Central memory CD8-positive, alpha-beta T cell (primary cell): ENCODE measurements at regions not wholly inside any gene's neighbourhood (a gene's known extent, or its start where the extent isn't known, plus 50 kb on each side); places are given as distances from the start of the nearest gene placed in this dataset.

Experiments
- ATAC-seq: fragments of 150-1000 bp; cut with Tn5 transposase; replicated peaks from 2 replicates; pipeline ENCODE4 v1.10.0; 2022; ENCODE audit warnings: mild to moderate bottlenecking, moderate FRiP score, moderate number of reproducible peaks; ENCODE audit not compliant: poor library complexity, severe bottlenecking; ENCODE audit errors: extremely low read depth
- DNase-seq, 2 donors: peaks; one replicate each; pipeline ENCODE4 v3.0.0; 2021; ENCODE audit warnings: low spot score in 2 of 2
- H3K27ac Mint-ChIP-seq: one replicate; pipeline ENCODE4 v1.8.0; 2022; ENCODE audit warnings: low read depth, mild to moderate bottlenecking, moderate library complexity, mixed read lengths
- H3K27me3 Mint-ChIP-seq: one replicate; pipeline ENCODE4 v1.8.0; 2022; ENCODE audit warnings: mixed read lengths
- H3K36me3 Mint-ChIP-seq: one replicate; pipeline ENCODE4 v1.8.0; 2022; ENCODE audit warnings: mild to moderate bottlenecking, moderate library complexity, mixed read lengths; ENCODE audit not compliant: insufficient read depth
- H3K4me1 Mint-ChIP-seq: one replicate; pipeline ENCODE4 v1.8.0; 2022; ENCODE audit warnings: mixed read lengths
- H3K4me3 Mint-ChIP-seq: one replicate; pipeline ENCODE4 v1.8.0; 2022; ENCODE audit warnings: mild to moderate bottlenecking, moderate library complexity, mixed read lengths
- H3K9me3 Mint-ChIP-seq: one replicate; pipeline ENCODE4 v1.8.0; 2022; ENCODE audit warnings: mixed read lengths

DNA sequence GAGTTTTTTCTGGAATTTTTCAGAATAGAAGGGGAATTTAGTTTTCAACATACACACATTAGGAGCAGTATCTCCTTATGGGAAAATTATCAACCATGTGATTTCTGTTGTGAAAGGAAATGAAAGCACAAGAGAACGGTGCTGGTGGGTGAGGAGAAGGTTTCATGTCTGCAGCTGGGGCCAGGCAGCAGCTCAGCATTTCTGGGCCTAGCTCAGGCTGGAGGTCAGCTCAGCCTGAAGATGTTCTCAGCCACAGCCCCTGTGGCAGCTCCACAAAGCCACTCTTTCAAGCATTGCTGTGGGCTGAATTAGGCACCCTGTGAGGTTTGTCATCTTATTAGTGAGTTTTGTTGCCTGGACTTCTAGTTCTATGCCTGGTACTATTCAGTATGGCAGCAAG lies 90.3 kb downstream of the DIRAS2 start:
- DNase-seq (no peak), ATAC-seq (no peak)
- Mint-ChIP-seq H3K9me3 (peaks cover 9% of the 10 kb centered on the region), H3K4me1 (no peaks in the 10 kb centered on the region), H3K27me3 (peaks cover 19% of the 10 kb centered on the region), H3K36me3 (no peaks in the 10 kb centered on the region), H3K27ac (no peak overlapping the region), H3K4me3 (no peak overlapping the region)

DNA sequence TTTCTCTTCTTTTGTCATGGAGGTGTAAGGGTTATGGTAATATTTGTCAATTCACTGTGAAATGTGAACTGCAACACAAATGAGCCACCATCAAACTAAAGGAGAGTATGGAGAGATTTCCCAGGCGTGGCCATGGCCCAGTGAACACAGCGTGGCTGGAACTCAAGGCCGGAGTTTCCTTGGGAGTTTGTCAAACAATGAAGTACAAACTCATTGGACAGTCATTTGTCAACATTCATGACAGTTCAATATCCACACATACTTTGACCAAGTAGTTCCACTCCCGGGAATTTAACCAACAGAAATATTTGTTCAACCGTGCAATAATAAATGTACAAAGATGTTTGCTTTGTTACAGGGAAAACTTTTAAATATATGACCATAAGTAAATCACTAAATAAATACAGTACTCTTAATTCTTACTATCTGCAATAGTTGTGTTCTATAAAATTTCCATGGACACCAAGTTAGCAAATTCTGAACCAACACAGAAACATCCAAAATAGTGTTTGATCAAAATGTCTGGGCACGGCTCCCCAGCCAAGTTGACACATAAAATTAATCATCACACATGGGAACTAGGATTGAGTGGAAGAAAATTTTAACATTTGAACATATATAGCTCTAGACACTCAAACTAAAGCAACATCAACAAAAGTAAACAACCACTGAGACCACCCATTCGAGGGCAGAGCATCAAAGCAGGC lies 87.1 kb downstream of the DIRAS2 start:
- Mint-ChIP-seq H3K4me1 (no peaks in the 10 kb centered on the region), H3K27ac (no peak overlapping the region), H3K4me3 (no peak overlapping the region), H3K36me3 (no peaks in the 10 kb centered on the region), H3K27me3 (peaks cover 7% of the 10 kb centered on the region), H3K9me3 (no peaks in the 10 kb centered on the region)
- ATAC-seq (no peak), DNase-seq (no peak)

DNA sequence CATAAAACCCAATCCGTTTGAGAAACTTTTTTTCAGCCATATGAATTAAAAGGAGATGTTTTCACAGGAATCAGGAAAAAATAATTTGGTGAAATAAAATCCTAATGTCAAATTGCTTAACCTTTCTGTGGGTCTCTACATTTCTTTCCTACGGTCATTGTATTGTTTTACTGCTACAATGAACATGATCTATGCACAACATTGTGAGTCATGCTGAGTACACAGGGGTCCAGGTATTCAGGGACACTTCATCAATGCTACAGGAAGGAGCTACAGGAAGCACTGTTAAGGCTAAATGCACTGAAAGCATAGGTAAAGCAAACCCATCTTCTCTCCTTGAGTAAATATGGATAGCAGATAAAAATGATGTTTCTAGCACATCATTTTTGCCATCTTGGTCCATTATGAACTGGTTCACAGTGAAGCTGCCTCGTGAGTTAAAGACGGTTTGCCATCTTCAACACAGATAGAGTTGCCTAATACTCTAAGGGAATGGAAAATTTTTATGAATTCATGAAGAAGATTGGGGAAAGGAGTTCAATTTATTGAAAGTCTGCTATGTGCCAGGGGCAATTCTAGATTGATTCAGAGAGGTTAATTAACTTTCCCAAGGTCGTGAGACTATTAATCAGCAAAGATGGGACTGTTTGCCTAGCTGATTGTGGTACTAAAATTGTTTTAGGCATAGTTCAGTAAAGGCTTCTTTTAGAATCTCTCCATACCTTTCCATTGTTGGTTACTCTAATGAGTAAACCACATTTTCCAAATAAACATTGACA lies 85.5 kb downstream of the DIRAS2 start:
- DNase-seq, result no peak
- Mint-ChIP-seq H3K4me1 (no peaks in the 10 kb centered on the region), H3K4me3 (no peak overlapping the region), H3K9me3 (no peaks in the 10 kb centered on the region), H3K27me3 (peaks cover 7% of the 10 kb centered on the region), H3K27ac (no peak overlapping the region), H3K36me3 (no peaks in the 10 kb centered on the region)
- no peak for ATAC-seq

DNA sequence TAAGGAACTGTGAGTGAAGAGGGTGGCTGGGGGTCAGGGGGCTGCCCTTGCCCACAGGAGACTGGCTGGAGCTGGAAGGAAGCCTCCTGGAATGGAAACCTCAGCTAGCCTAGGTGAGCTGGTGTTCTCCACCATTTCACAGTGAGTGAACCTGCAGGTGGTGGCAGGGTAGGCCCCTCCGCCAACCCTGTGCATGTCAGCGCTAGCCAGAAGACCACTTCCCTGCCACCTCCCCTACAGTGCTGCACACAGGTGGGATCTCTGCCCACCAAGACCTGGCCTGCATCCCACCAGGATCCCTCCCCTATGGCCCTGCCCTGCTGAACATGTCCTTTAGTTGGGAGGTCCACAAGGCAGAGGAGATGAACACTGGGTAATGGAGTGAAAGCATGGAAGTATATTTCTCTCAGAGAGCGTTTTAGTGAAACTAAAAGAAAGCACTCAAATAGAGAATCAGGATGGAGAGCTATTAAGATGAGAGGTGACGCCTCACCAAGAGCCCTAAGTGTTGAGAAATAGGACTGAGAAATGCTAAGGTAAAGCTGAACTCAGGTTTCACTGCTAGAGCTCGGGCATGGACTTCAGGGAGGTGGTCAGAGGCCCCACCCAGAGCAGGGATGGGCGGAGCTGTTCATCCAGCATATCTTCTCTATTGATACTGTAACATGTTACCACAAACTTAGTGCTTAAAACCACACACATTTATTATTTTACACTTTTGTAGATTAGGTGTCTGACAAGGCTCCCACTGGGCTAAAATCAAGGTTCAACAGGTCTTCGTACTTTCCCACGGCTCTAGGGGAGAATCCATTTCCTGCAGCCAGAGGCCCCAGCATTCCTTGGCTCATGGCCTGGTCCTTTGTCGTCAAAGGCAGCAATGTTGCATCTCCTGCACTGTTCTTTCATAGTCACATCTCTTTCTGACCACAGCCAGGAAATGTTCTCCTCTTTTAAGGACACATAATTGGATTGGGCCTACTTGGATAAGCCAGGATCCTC lies 83.2 kb downstream of the DIRAS2 start:
- Mint-ChIP-seq H3K9me3 (no peaks in the 10 kb centered on the region), H3K27ac (no peak overlapping the region), H3K36me3 (no peaks in the 10 kb centered on the region), H3K4me3 (no peak overlapping the region), H3K27me3 (peaks cover 5% of the 10 kb centered on the region), H3K4me1 (no peaks in the 10 kb centered on the region)
- ATAC-seq (no peak), DNase-seq (no peak)
